ENCODE measurements at regions not wholly inside any gene's neighbourhood (a gene's known extent, or its start where the extent isn't known, plus 50 kb on each side); places are given as distances from the start of the nearest gene placed in this dataset.

DNA sequence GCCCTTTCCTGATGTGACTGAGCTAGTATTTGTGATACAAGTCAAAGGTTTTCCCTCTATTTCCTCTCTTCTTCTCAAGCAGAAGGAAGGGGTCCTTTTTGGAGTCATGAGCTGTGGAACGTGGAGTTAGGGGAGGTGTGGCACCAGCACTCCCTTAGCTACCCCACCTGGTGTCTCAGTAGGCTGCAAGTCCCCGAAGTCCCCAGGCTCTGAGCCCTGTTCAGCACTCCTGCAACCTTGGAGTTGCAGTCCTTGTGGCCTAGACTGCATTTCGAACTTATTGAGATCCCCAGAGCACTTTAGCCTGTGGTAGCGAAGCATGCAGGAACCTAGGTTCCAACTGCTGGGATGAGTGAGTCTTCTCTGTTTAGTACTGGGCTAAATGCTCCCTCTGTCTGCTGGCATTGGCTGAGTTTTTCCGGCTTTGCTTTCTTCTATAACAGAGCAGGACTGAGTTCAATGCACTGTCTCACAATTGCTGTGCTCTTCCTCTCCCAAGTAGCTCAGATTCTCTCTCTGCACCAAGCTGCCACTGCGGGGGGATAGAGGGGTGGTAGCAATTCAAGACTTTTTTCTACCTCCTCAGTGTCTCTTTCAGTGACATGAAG, 600.7 kb upstream of the CDH9 start:
- H3K9me2 ChIP-seq (ENCODE audit: insufficient read depth), result 0 out of 2 replicates have a peak, but pooled peaks cover 1% of the 10 kb centered on the region
- no peaks in the 10 kb centered on the region for H3F3A ChIP-seq (replicated peaks; ENCODE audit: low read depth)
- no peak overlapping the region for H3K27ac Mint-ChIP-seq
- H3K4me3 ChIP-seq, result no peak overlapping the region
- no peaks in the 10 kb centered on the region for H3K79me2 ChIP-seq (replicated peaks; ENCODE audit: insufficient read depth)
- no peaks in the 10 kb centered on the region for H3K4me1 ChIP-seq (ENCODE audit: insufficient read depth)
- no peaks in the 10 kb centered on the region for H3K27me3 ChIP-seq (ENCODE audit: insufficient read depth)
- no peak overlapping the region for H3K4me2 ChIP-seq
- TF ChIP-seq, protein P1, sequence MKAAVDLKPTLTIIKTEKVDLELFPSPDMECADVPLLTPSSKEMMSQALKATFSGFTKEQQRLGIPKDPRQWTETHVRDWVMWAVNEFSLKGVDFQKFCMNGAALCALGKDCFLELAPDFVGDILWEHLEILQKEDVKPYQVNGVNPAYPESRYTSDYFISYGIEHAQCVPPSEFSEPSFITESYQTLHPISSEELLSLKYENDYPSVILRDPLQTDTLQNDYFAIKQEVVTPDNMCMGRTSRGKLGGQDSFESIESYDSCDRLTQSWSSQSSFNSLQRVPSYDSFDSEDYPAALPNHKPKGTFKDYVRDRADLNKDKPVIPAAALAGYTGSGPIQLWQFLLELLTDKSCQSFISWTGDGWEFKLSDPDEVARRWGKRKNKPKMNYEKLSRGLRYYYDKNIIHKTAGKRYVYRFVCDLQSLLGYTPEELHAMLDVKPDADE (IDR thresholded peaks at IDR 0.05), result no peak
- TF ChIP-seq EZH2phosphoT487 (IDR thresholded peaks at IDR 0.05; ENCODE audit: unreplicated experiment), result no peak
- TF ChIP-seq, protein P2, sequence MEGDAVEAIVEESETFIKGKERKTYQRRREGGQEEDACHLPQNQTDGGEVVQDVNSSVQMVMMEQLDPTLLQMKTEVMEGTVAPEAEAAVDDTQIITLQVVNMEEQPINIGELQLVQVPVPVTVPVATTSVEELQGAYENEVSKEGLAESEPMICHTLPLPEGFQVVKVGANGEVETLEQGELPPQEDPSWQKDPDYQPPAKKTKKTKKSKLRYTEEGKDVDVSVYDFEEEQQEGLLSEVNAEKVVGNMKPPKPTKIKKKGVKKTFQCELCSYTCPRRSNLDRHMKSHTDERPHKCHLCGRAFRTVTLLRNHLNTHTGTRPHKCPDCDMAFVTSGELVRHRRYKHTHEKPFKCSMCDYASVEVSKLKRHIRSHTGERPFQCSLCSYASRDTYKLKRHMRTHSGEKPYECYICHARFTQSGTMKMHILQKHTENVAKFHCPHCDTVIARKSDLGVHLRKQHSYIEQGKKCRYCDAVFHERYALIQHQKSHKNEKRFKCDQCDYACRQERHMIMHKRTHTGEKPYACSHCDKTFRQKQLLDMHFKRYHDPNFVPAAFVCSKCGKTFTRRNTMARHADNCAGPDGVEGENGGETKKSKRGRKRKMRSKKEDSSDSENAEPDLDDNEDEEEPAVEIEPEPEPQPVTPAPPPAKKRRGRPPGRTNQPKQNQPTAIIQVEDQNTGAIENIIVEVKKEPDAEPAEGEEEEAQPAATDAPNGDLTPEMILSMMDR (conservative IDR thresholded peaks at IDR 0.05; ENCODE audit: low read depth in 2 of 2), result peak in 1 of 2 experiments; percentile 13; a peak in 1 of 4 replicates
- TF ChIP-seq CREB1 (CRISPR knock-in tag; IDR thresholded peaks at IDR 0.05; ENCODE audit: low read depth), result no peak
- H3K9me3 Mint-ChIP-seq, result peaks cover 9% of the 10 kb centered on the region
- peaks cover 5% of the 10 kb centered on the region for H3K27me3 Mint-ChIP-seq (ENCODE audit: insufficient read depth, low read depth, poor library complexity)
- H3K4me1 Mint-ChIP-seq, result no peaks in the 10 kb centered on the region
- no peak overlapping the region for H3K27ac ChIP-seq (ENCODE audit: low read depth)
- peak overlapping the region; percentile 85; the same call in 1 of the 2 replicates for H2AFZ ChIP-seq
- H3K36me3 Mint-ChIP-seq (ENCODE audit: low read depth), result 0 out of 3 replicates have a peak, but pooled peaks cover 3% of the 10 kb centered on the region
- no peak overlapping the region for H3K4me3 Mint-ChIP-seq
- H3K36me3 ChIP-seq (ENCODE audit: insufficient read depth), result no peaks in the 10 kb centered on the region
- ATAC-seq (peak; percentile 63), DNase-seq (ENCODE audit: low spot score) (peak; percentile 4)
- no peaks in the 10 kb centered on the region for H4K20me1 ChIP-seq (replicated peaks; ENCODE audit: insufficient read depth)

DNA sequence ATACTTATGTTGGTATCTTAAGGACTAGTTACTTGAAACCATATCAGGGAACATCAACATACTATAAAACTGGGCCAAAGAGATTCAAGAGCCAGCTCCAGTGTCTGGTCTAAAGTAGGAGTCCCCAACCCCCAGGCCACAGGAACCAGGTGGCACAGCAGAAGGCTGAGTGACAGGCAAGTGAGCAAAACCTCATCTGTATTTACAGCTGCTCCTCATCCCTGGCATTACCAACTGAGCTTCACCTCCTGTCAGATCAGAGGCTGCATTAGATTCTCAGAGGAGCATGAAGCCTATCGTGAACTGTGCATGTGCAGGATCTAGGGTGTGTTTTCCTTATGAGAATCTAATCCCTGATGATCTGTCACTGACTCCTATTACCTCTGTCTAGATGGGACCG, 581.6 kb upstream of the CDH9 start:
- H3K4me3 ChIP-seq, result no peak overlapping the region
- no peaks in the 10 kb centered on the region for H3K79me2 ChIP-seq (replicated peaks; ENCODE audit: insufficient read depth)
- Mint-ChIP-seq H3K4me1 (no peaks in the 10 kb centered on the region), H3K9me3 (peaks cover 10% of the 10 kb centered on the region; the same call in 2 of the 3 replicates), H3K4me3 (no peak overlapping the region), H3K36me3 (ENCODE audit: low read depth) (no peaks in the 10 kb centered on the region), H3K27ac (no peak overlapping the region), H3K27me3 (ENCODE audit: insufficient read depth, low read depth, poor library complexity) (no peaks in the 10 kb centered on the region)
- no peak overlapping the region for H3K27ac ChIP-seq (ENCODE audit: low read depth)
- ATAC-seq, result no peak
- H3K9me2 ChIP-seq (ENCODE audit: insufficient read depth), result no peaks in the 10 kb centered on the region
- no peak overlapping the region for H2AFZ ChIP-seq
- no peaks in the 10 kb centered on the region; the same call in 1 of the 2 replicates for H3K36me3 ChIP-seq (ENCODE audit: insufficient read depth)
- H3K27me3 ChIP-seq (ENCODE audit: insufficient read depth), result no peaks in the 10 kb centered on the region
- no peaks in the 10 kb centered on the region for H3F3A ChIP-seq (replicated peaks; ENCODE audit: low read depth)
- no peak for DNase-seq (ENCODE audit: low spot score)
- H3K4me1 ChIP-seq (ENCODE audit: insufficient read depth), result no peaks in the 10 kb centered on the region
- no peaks in the 10 kb centered on the region for H4K20me1 ChIP-seq (replicated peaks; ENCODE audit: insufficient read depth)
- no peak overlapping the region for H3K4me2 ChIP-seq
- no peak for TF ChIP-seq STAT1 (IDR thresholded peaks at IDR 0.05; ENCODE audit: unreplicated experiment)
- TF ChIP-seq CREB1 (CRISPR knock-in tag; IDR thresholded peaks at IDR 0.05; ENCODE audit: low read depth), result no peak
- TF ChIP-seq EZH2phosphoT487 (IDR thresholded peaks at IDR 0.05; ENCODE audit: unreplicated experiment), result no peak
- TF ChIP-seq JUNB (IDR thresholded peaks at IDR 0.05; ENCODE audit: unreplicated experiment), result no peak
- TF ChIP-seq EZH2 (IDR thresholded peaks at IDR 0.05; ENCODE audit: low read depth, unreplicated experiment), result no peak
- TF ChIP-seq NANOG (IDR thresholded peaks at IDR 0.05; ENCODE audit: borderline replicate concordance), result no peak
- TF ChIP-seq ZNF331 (CRISPR knock-in tag; IDR thresholded peaks at IDR 0.05; ENCODE audit: low read depth), result no peak
- TF ChIP-seq, protein P1 (IDR thresholded peaks at IDR 0.05), result no peak
- no peak for TF ChIP-seq ZNF114 (CRISPR knock-in tag; IDR thresholded peaks at IDR 0.05)
- TF ChIP-seq, protein P3, sequence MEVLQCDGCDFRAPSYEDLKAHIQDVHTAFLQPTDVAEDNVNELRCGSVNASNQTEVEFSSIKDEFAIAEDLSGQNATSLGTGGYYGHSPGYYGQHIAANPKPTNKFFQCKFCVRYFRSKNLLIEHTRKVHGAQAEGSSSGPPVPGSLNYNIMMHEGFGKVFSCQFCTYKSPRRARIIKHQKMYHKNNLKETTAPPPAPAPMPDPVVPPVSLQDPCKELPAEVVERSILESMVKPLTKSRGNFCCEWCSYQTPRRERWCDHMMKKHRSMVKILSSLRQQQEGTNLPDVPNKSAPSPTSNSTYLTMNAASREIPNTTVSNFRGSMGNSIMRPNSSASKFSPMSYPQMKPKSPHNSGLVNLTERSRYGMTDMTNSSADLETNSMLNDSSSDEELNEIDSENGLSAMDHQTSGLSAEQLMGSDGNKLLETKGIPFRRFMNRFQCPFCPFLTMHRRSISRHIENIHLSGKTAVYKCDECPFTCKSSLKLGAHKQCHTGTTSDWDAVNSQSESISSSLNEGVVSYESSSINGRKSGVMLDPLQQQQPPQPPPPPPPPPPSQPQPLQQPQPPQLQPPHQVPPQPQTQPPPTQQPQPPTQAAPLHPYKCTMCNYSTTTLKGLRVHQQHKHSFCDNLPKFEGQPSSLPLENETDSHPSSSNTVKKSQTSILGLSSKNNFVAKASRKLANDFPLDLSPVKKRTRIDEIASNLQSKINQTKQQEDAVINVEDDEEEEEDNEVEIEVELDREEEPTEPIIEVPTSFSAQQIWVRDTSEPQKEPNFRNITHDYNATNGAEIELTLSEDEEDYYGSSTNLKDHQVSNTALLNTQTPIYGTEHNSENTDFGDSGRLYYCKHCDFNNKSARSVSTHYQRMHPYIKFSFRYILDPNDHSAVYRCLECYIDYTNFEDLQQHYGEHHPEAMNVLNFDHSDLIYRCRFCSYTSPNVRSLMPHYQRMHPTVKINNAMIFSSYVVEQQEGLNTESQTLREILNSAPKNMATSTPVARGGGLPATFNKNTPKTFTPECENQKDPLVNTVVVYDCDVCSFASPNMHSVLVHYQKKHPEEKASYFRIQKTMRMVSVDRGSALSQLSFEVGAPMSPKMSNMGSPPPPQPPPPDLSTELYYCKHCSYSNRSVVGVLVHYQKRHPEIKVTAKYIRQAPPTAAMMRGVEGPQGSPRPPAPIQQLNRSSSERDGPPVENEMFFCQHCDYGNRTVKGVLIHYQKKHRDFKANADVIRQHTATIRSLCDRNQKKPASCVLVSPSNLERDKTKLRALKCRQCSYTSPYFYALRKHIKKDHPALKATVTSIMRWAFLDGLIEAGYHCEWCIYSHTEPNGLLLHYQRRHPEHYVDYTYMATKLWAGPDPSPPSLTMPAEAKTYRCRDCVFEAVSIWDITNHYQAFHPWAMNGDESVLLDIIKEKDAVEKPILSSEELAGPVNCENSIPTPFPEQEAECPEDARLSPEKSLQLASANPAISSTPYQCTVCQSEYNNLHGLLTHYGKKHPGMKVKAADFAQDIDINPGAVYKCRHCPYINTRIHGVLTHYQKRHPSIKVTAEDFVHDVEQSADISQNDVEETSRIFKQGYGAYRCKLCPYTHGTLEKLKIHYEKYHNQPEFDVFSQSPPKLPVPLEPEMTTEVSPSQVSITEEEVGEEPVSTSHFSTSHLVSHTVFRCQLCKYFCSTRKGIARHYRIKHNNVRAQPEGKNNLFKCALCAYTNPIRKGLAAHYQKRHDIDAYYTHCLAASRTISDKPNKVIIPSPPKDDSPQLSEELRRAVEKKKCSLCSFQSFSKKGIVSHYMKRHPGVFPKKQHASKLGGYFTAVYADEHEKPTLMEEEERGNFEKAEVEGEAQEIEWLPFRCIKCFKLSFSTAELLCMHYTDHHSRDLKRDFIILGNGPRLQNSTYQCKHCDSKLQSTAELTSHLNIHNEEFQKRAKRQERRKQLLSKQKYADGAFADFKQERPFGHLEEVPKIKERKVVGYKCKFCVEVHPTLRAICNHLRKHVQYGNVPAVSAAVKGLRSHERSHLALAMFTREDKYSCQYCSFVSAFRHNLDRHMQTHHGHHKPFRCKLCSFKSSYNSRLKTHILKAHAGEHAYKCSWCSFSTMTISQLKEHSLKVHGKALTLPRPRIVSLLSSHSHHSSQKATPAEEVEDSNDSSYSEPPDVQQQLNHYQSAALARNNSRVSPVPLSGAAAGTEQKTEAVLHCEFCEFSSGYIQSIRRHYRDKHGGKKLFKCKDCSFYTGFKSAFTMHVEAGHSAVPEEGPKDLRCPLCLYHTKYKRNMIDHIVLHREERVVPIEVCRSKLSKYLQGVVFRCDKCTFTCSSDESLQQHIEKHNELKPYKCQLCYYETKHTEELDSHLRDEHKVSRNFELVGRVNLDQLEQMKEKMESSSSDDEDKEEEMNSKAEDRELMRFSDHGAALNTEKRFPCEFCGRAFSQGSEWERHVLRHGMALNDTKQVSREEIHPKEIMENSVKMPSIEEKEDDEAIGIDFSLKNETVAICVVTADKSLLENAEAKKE (CRISPR knock-in tag; IDR thresholded peaks at IDR 0.05), result no peak

All from GM23338 (cell line).